Loucy (cell line): ENCODE measurements at regions not wholly inside any gene's neighbourhood (a gene's known extent, or its start where the extent isn't known, plus 50 kb on each side); places are given as distances from the start of the nearest gene placed in this dataset.

Experiments used
- H2AFZ ChIP-seq: fragments of 200-600 bp; sonication (generic); 2 replicates; pipeline ENCODE4 v1.6.0; 2016; ENCODE audit warnings: antibody characterized with exemption, mild to moderate bottlenecking, low read length, moderate library complexity
- H3F3A ChIP-seq: fragments of 200-600 bp; 2 replicates; pipeline ENCODE4 v1.6.0; 2016; ENCODE audit warnings: antibody characterized with exemption, low read depth, mild to moderate bottlenecking
- H3K27me3 ChIP-seq: fragments of 200-600 bp; sonication (generic); 2 replicates; pipeline ENCODE4 v1.6.1; 2014; ENCODE audit warnings: low read length, mild to moderate bottlenecking; ENCODE audit not compliant: insufficient read depth, poor library complexity, severe bottlenecking
- H3K36me3 ChIP-seq: fragments of 200-600 bp; sonication (generic); 2 replicates; pipeline ENCODE4 v1.6.1; 2016; ENCODE audit warnings: low read length; ENCODE audit not compliant: insufficient read depth
- H3K4me1 ChIP-seq: fragments of 200-600 bp; sonication (generic); 2 replicates; pipeline ENCODE4 v1.5.1; 2014; ENCODE audit warnings: low read length, mild to moderate bottlenecking; ENCODE audit not compliant: insufficient read depth, poor library complexity, severe bottlenecking
- H3K4me2 ChIP-seq: fragments of 200-600 bp; sonication (generic); 2 replicates; pipeline ENCODE4 v1.6.0; 2014; ENCODE audit warnings: antibody characterized with exemption, low read length, low read depth, mild to moderate bottlenecking; ENCODE audit not compliant: poor library complexity, severe bottlenecking
- H3K4me3 ChIP-seq: fragments of 200-600 bp; sonication (generic); 2 replicates; pipeline ENCODE4 v1.5.1; 2014; ENCODE audit warnings: low read length, mild to moderate bottlenecking, mixed read lengths; ENCODE audit not compliant: poor library complexity, severe bottlenecking
- H3K79me2 ChIP-seq: fragments of 200-600 bp; sonication (generic); 2 replicates; pipeline ENCODE4 v1.6.1; 2014; ENCODE audit warnings: low read length; ENCODE audit not compliant: insufficient read depth
- H3K9ac ChIP-seq: fragments of 200-600 bp; sonication (generic); 2 replicates; pipeline ENCODE4 v1.6.0; 2014; ENCODE audit warnings: mild to moderate bottlenecking, low read depth, low read length, moderate library complexity; ENCODE audit not compliant: poor library complexity, severe bottlenecking
- H3K9me2 ChIP-seq: fragments of 200-600 bp; sonication (generic); replicated peaks from 2 replicates; pipeline ENCODE4 v1.6.1; 2016; ENCODE audit warnings: low read depth, low read length, mixed read lengths
- H3K9me3 ChIP-seq: fragments of 200-600 bp; sonication (generic); 2 replicates; pipeline ENCODE4 v1.6.1; 2014; ENCODE audit warnings: mild to moderate bottlenecking, antibody characterized with exemption, low read length, low read depth; ENCODE audit not compliant: insufficient read depth
- H4K20me1 ChIP-seq: fragments of 200-600 bp; sonication (generic); 2 replicates; pipeline ENCODE4 v1.6.0; 2014; ENCODE audit warnings: antibody characterized with exemption, low read length, mild to moderate bottlenecking; ENCODE audit not compliant: insufficient read depth, poor library complexity, severe bottlenecking
- CTCF ChIP-seq: fragments of 200-600 bp; sonication (generic); conservative IDR thresholded peaks from 2 replicates; pipeline ENCODE4 v1.5.1; 2014; ENCODE audit warnings: mild to moderate bottlenecking, antibody characterized with exemption, low read length
- EZH2phosphoT487 ChIP-seq: fragments of 200-600 bp; IDR thresholded peaks from 2 replicates; pipeline ENCODE4 v1.6.1; 2018; ENCODE audit warnings: antibody characterized with exemption, mild to moderate bottlenecking, moderate library complexity, borderline replicate concordance

GRCh38 chrX:40266490-40267333, 169.0 kb upstream of the BCOR start:
- Histone ChIP-seq H3K9ac (peak overlapping the region; percentile 73), H3F3A (no peaks in the 10 kb centered on the region), H3K4me3 (peak overlapping the region; percentile 70), H3K79me2 (no peaks in the 10 kb centered on the region), H3K27me3 (no peaks in the 10 kb centered on the region), H3K4me1 (peaks cover 9% of the 10 kb centered on the region), H3K4me2 (peak overlapping the region; percentile 67), H4K20me1 (no peaks in the 10 kb centered on the region), H3K9me2 (no peaks in the 10 kb centered on the region), H2AFZ (peak overlapping the region; percentile 86; the same call in 1 of the 2 replicates), H3K9me3 (no peaks in the 10 kb centered on the region), H3K36me3 (no peaks in the 10 kb centered on the region)
- TF ChIP-seq CTCF, result no peak; the same call in 1 of the 2 replicates
- TF ChIP-seq EZH2phosphoT487, result no peak

GRCh38 chrX:40265936-40266335, 168.2 kb upstream of the BCOR start:
- Histone ChIP-seq H3F3A (no peaks in the 10 kb centered on the region), H3K79me2 (no peaks in the 10 kb centered on the region), H3K4me2 (peak overlapping the region; percentile 67), H3K4me3 (no peak overlapping the region), H3K36me3 (no peaks in the 10 kb centered on the region), H3K4me1 (peaks cover 7% of the 10 kb centered on the region), H3K27me3 (no peaks in the 10 kb centered on the region), H2AFZ (no peak overlapping the region), H4K20me1 (no peaks in the 10 kb centered on the region), H3K9ac (peak overlapping the region; percentile 73), H3K9me3 (no peaks in the 10 kb centered on the region), H3K9me2 (no peaks in the 10 kb centered on the region)
- TF ChIP-seq CTCF (no peak), EZH2phosphoT487 (no peak)

- Histone ChIP-seq H3K79me2 (no peaks in the 10 kb centered on the region), H3K4me2 (no peak overlapping the region), H3K27me3 (no peaks in the 10 kb centered on the region), H3K4me3 (no peak overlapping the region), H4K20me1 (no peaks in the 10 kb centered on the region), H3K9me3 (no peaks in the 10 kb centered on the region), H3K9ac (no peak overlapping the region), H3K9me2 (no peaks in the 10 kb centered on the region), H2AFZ (no peak overlapping the region), H3F3A (no peaks in the 10 kb centered on the region), H3K4me1 (peaks cover 12% of the 10 kb centered on the region), H3K36me3 (no peaks in the 10 kb centered on the region)
- TF ChIP-seq EZH2phosphoT487 (no peak), CTCF (no peak)
Observed at GRCh38 chrX:40263014-40263560, 165.3 kb upstream of the BCOR start.
